ENCODE measurements at regions not wholly inside any gene's neighbourhood (a gene's known extent, or its start where the extent isn't known, plus 50 kb on each side); places are given as distances from the start of the nearest gene placed in this dataset.

GRCh38 chr18:9009703-9010488 is 92.6 kb upstream of the NDUFV2 start:
- no peak overlapping the region for H3K4me3 ChIP-seq
- no peak for DNase-seq (ENCODE audit: low spot score in 2 of 2)
- H3K4me1 ChIP-seq: no peaks in the 10 kb centered on the region
- H3K27ac ChIP-seq: no peak overlapping the region
- H3K9me3 ChIP-seq: no peaks in the 10 kb centered on the region
- H3K36me3 ChIP-seq: no peaks in the 10 kb centered on the region
- TF ChIP-seq, protein P1, sequence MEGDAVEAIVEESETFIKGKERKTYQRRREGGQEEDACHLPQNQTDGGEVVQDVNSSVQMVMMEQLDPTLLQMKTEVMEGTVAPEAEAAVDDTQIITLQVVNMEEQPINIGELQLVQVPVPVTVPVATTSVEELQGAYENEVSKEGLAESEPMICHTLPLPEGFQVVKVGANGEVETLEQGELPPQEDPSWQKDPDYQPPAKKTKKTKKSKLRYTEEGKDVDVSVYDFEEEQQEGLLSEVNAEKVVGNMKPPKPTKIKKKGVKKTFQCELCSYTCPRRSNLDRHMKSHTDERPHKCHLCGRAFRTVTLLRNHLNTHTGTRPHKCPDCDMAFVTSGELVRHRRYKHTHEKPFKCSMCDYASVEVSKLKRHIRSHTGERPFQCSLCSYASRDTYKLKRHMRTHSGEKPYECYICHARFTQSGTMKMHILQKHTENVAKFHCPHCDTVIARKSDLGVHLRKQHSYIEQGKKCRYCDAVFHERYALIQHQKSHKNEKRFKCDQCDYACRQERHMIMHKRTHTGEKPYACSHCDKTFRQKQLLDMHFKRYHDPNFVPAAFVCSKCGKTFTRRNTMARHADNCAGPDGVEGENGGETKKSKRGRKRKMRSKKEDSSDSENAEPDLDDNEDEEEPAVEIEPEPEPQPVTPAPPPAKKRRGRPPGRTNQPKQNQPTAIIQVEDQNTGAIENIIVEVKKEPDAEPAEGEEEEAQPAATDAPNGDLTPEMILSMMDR (IDR thresholded peaks at IDR 0.05): no peak
- no peaks in the 10 kb centered on the region for H3K27me3 ChIP-seq
- intact Hi-C loops (cut with DNase I): no loop called here

DNA sequence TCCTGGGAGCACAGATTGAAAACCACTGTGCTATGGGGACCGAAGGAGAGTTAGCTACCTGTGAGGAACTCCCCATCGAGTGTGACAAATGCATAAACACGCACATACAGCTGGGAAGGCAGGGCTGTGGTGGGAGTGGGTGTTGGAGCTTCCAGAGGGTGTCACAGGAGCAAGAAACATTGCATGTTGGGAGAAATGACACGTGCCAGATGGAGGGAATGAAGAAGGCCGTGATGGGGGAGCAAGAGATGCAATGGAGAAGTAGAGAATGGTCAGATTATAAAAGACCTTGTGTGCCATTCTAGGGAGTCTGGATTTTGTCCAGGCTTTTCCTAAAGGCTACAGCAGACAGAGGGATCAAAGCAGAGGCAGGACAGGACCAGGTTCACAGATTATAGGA is 91.1 kb upstream of the NDUFV2 start:
- intact Hi-C loops (cut with DNase I): no loop called here
- TF ChIP-seq, protein P1 (IDR thresholded peaks at IDR 0.05): no peak
- Histone ChIP-seq H3K4me1 (peaks cover under 1% of the 10 kb centered on the region in 2 donors), H3K27ac (no peak overlapping the region), H3K27me3 (no peaks in the 10 kb centered on the region), H3K36me3 (no peaks in the 10 kb centered on the region), H3K9me3 (no peaks in the 10 kb centered on the region), H3K4me3 (no peak overlapping the region)
- DNase-seq (ENCODE audit: low spot score in 2 of 2): no peak

DNA sequence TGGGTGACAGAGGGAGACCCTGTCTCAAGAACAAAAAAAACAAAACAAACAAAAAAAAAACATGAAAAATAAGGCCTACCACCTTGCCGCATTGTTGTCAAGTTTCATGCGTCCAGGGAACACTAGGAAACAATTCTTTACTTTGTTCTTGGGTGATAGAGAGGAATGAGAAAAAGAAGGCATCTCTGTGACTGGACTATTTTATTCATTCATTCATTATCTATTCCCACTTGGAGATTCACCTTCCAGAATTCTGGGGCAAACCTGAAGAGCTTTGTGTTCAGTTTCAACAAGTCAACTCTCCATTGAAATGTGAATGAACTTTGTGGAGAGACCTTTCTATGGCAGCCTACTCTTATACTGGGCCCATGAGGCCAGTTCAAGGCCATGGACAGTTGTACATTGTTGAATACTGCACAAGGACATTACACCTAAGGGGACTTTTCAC is 88.5 kb upstream of the NDUFV2 start:
- intact Hi-C loops (cut with DNase I): no loop called here

DNA sequence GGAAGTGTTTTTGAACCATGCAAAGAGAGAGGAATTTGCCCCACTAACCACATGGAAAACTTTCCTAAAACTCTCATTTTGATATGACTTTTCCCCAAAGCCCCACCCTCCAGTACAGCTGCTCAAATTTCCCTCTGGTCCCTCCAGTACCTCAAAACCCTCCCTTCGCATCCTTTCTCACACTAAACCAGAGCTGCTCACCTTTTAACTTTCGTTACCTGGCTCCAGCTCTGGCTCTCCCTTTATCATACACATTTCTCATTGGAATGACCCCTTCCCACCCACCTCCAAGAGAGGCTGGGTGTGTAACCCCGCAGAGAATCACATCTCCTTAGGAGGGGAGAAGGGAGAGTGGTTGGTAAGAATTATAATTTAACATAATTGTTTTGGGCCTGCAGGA is 86.8 kb upstream of the NDUFV2 start:
- intact Hi-C loops (cut with DNase I): loop anchor here (2.0 kb wide), 1 partner anchor 39 kb away; no protein-coding TSS in a partner anchor
- Histone ChIP-seq H3K9me3 (no peaks in the 10 kb centered on the region), H3K27ac (no peak overlapping the region), H3K27me3 (no peaks in the 10 kb centered on the region), H3K4me1 (peaks cover 3 to 6% of the 10 kb centered on the region in 2 donors), H3K4me3 (no peak overlapping the region), H3K36me3 (no peaks in the 10 kb centered on the region)
- no peak for DNase-seq (ENCODE audit: low spot score in 2 of 2)
- TF ChIP-seq, protein P1 (IDR thresholded peaks at IDR 0.05): no peak

More for the DNA sequence above, 88.5 kb upstream of the NDUFV2 start:
- no peak for DNase-seq (ENCODE audit: low spot score in 2 of 2)
- H3K4me1 ChIP-seq: peaks cover 3 to 6% of the 10 kb centered on the region in 2 donors
- no peak overlapping the region for H3K27ac ChIP-seq
- no peaks in the 10 kb centered on the region for H3K9me3 ChIP-seq
- no peak overlapping the region for H3K4me3 ChIP-seq
- no peaks in the 10 kb centered on the region for H3K27me3 ChIP-seq
- TF ChIP-seq, protein P1 (IDR thresholded peaks at IDR 0.05): no peak
- no peaks in the 10 kb centered on the region for H3K36me3 ChIP-seq

DNA sequence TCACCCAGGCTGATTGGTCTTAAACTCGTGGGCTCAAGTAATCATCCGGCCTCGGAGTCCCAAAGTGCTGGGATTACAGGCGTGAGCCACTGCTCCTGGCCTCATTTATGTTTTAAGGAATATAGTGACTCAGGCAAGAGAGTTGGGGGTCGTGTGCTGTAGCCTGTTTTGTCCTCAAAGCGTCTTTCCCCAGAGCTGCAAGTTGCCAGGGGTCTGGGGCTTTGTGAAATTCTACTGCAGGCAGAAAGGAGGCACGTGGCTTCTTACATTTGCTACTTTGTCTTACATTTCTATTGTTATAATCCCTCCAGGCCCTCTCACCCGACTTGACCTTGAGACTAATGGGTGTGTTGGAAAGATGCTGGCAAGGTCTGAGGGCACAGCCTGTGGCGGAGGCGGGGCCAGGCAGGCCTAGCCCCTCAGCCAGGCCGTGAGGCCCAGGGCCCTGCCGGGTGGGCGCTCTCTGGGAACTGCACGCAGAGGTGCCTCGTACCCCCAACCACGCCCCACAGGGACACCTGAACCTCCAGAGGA is 85.8 kb upstream of the NDUFV2 start:
- Histone ChIP-seq H3K9me3 (no peaks in the 10 kb centered on the region), H3K27ac (peak overlapping the region; percentile 63 to 94), H3K27me3 (no peaks in the 10 kb centered on the region), H3K4me1 (peaks cover 3 to 6% of the 10 kb centered on the region in 2 donors), H3K4me3 (peak overlapping the region in 1 of 2 donors; percentile 62), H3K36me3 (no peaks in the 10 kb centered on the region)
- TF ChIP-seq, protein P1 (IDR thresholded peaks at IDR 0.05): no peak
- intact Hi-C loops (cut with DNase I): loop anchor here (2.0 kb wide), 1 partner anchor 38 kb away; no protein-coding TSS in a partner anchor
- no peak for DNase-seq (ENCODE audit: low spot score in 2 of 2)

Measured in ascending aorta (tissue), 2 donors.